Esophagus squamous epithelium (tissue), 4 donors: ENCODE measurements at regions not wholly inside any gene's neighbourhood (a gene's known extent, or its start where the extent isn't known, plus 50 kb on each side); places are given as distances from the start of the nearest gene placed in this dataset.

Source experiments
- CTCF ChIP-seq, 6 experiments: fragments of 450-650 bp in 4 of 6; fragments of 200-600 bp in 2 of 6; sonication (generic) in 2 of 6; IDR thresholded peaks; one replicate each; pipeline ENCODE4 v1.5.1; 2016 to 2019; ENCODE audit warnings: antibody characterized with exemption in 6 of 6, mild to moderate bottlenecking in 4 of 6, moderate library complexity in 4 of 6
- POLR2A ChIP-seq, 4 donors: fragments of 450-650 bp; IDR thresholded peaks; one replicate each; pipeline ENCODE4 v1.6.1; 2017; ENCODE audit warnings: antibody characterized with exemption in 4 of 4, mild to moderate bottlenecking in 4 of 4, moderate library complexity in 3 of 4

DNA sequence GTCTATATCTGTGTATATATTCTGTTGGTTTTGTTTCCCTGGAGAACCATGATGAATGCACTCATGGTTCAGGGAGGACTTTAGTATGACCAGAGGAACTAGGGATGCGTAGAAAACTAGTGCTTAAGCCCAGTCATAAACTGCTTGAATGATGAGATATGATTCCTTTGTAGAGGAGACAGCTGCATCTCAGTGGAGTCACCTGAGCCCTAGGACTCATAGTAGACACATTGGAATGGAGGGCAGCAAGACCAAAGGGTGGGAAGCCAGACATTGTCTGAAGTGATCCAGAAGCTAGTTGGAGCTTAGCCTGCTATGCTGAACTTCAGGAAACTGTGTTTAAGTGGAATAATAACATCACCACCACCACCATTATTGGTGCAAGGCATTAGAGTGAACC, 89.5 kb upstream of the SPATA13 start:
- no peak for TF ChIP-seq POLR2A (IDR thresholded peaks at IDR 0.05)
- TF ChIP-seq CTCF (IDR thresholded peaks at IDR 0.05), result no peak
